ENCODE measurements at regions not wholly inside any gene's neighbourhood (a gene's known extent, or its start where the extent isn't known, plus 50 kb on each side); places are given as distances from the start of the nearest gene placed in this dataset.

GRCh38 chr4:33268776-33269175 lies 2548.6 kb downstream of the PCDH7 start:
- TF ChIP-seq CTCF (IDR thresholded peaks at IDR 0.05): no peak
- TF ChIP-seq POLR2A (IDR thresholded peaks at IDR 0.05): no peak
